HG02943 (cell line): ENCODE measurements at regions not wholly inside any gene's neighbourhood (a gene's known extent, or its start where the extent isn't known, plus 50 kb on each side); places are given as distances from the start of the nearest gene placed in this dataset.

Experiments
- ATAC-seq: cut with Tn5 transposase; IDR thresholded peaks from one replicate; pipeline ENCODE4 v1.9.1; 2021; ENCODE audit warnings: mild to moderate bottlenecking, low read depth, moderate library complexity; ENCODE audit not compliant: unreplicated experiment

DNA sequence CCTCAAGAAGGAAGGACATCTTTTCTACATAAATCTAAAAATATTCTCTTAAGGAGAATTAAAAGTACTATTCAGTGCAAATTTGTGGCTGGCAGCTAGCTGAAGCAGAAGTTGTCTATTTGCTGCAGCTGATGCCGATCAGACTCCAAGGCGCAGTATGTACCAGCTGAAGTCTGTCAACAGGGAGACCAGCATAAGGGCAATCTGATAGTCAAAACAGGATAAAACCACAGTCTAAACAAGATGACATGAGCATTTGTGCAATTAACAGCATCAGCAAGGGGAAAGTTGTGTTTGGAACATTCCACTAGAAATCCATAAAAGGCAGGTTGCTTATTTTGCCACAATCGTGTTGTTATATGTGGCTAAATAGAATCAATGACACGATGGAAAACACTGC lies 198.2 kb upstream of the ROBO2 start:
- ATAC-seq = no peak

DNA sequence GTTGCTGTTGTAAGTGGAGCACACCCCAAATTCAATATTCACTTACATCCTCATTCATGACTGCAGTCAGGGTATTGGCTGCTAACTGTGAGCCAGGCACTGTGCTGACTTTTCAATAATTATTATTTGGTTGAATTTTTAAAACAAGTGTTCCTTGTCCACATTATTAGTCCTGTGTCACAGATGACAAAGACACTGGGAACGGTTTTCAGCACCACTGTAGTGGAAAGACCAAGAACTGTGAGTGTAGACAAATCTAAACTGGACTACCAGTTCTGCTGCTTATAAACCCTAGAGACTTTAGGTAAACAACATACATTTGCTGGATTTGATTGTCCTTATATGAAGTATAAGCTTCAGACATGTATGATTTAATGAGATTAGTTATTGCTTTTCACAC lies 197.7 kb upstream of the ROBO2 start:
- no peak for ATAC-seq

- no peak for ATAC-seq
Measured at GRCh38 chr3:76855451-76855850, 184.4 kb upstream of the ROBO2 start.

GRCh38 chr3:76859596-76859995 lies 180.3 kb upstream of the ROBO2 start:
- ATAC-seq = no peak

GRCh38 chr3:76864355-76864754 lies 175.5 kb upstream of the ROBO2 start:
- ATAC-seq = no peak

DNA sequence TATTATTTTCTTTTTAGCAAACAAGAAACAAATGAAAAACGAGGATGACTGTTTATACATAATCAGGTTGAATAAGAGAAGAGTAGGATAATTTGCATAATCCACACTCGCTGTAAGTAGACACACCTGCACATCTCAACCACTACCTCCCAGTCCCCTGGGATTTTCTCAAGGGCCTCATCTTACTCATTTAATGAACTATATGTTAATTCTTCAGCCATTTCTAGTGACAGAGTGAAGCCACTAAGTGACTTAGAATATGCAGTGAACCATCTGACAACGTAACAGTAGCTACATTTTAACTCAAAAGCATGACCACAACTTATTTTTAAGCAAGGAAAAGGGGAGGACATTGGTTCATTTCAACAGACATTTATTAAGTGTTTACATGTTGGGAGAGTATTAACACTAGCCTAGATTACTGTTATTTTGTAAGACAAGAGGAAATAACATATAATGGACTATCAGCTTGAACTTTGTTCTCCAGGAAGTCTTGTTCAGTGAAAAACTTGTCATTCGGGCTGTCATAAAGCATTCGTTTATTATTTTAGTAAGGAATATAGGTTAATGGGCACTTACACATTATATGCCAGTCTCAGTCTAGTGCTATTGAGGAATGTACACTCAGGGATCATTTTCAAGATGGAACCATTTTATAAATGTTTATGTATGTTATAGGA lies 173.0 kb upstream of the ROBO2 start:
- ATAC-seq = peak; percentile 73

DNA sequence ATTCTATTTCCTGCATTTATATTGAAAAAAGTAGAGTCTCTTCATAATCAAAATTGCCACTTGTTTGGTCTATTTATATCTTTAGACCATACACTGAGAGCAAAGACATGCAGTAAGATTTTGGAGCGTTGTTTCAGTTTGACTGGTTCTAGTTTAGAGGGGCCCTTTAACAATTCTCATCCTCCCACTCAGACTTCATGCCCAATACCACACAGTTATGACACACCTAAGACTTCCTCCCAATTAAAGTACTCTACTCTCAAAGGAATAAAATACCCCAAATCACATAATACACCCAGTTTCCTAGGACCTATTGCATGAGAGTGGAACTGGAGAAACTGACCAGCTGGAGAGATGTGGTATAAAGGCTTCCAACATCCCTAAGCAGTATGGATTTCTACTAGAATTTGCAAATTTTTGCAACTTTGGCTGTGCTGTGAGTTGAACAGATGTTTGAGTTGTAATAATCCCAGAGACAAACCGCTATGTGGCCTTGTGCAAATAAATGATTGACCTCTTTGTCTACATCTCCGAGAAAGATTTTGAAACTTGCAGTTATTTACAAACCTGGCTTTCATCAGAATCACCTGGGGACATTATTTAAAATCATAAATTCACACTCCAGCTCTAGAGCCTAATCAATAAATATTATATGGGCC lies 170.0 kb upstream of the ROBO2 start:
- no peak for ATAC-seq

GRCh38 chr3:76871655-76872054 lies 168.2 kb upstream of the ROBO2 start:
- ATAC-seq = no peak

GRCh38 chr3:76872999-76873398 lies 166.9 kb upstream of the ROBO2 start:
- ATAC-seq = no peak

DNA sequence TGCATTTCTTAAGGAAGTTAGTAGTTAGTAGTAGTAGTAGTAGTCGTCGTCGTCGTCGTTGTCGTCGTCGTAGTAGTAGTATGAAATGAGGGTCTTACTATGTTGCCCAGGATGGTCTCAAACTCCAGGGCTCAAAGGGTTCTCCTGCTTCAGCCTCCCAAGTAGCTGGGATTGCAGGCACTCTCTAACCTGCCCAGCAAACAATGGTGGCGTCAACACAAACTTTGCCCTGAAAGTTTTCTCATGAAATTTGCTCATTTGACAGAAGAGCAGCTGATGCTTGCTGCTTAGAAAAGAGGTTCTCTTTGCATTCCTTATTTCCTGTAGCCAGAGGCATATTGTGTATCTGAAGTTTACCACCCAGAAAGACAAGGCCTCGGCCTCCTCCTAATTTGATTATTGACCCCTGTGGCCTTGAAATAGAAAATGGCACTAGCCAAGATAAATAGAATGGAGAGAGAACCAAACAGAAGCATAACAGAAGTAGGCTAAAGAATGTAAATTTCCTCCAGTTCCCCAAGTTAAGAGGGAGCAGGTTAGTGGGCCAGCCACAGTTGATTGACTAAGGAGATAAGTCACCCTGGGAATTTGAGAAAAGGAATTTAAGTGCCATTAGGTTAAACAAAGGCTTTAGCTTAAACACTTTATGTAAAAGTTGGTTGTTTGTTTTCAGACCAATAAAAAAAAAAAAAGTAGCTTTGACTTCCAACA lies 166.2 kb upstream of the ROBO2 start:
- no peak for ATAC-seq

GRCh38 chr3:76879959-76880358 lies 159.9 kb upstream of the ROBO2 start:
- ATAC-seq = no peak

DNA sequence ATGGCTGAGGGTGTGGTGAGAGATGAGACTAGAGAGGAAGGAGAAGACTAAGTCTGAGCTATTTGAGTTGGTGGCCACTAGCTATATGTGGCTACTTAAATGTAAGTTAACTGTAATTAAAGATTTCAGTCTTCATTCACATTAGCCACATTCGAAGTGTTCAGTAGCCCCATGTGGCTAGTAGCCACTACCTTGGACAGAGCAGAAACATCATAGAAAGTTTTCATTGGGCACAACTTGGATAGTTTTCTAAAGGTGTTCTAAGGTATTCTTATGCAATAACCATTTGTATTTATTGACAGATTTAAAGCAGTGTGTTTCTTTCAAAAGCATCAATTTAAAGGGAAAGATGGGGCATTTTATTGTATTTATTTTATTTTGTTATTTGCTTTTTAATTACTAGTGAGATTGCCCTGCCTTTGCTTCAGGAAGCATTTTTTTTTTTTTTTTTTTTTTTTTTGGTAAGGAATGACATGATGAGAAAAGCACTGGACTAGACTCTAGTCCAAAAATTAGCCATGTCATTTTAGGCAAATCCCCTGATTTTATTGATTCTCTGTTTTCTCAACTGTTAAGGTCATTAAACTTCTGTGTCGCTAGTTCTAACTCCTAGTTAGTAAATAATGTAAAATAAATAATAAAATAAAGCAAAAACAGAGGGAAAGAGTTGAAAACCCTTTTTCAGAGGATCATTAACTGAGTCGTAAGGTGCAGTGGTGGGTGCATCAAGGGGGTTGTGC lies 153.0 kb upstream of the ROBO2 start:
- no peak for ATAC-seq

DNA sequence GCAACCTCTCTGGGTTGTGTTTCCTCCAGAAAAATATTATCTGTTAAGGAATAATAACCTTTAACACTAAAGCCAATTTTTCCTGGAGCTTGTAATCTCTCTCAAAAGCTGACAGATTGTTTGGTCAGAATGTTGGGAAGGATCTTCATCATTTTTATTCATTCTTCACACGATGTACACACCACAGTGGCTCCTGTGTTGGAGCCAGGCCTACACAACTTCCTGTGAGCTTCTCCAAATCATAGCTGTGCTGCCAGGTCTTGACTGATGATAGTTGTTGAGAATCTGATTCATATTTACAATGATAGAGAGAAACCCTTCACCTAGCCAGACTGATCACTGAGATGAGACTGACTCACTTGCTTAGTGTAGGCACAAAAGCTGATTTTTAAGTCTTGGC lies 151.0 kb upstream of the ROBO2 start:
- ATAC-seq = no peak

DNA sequence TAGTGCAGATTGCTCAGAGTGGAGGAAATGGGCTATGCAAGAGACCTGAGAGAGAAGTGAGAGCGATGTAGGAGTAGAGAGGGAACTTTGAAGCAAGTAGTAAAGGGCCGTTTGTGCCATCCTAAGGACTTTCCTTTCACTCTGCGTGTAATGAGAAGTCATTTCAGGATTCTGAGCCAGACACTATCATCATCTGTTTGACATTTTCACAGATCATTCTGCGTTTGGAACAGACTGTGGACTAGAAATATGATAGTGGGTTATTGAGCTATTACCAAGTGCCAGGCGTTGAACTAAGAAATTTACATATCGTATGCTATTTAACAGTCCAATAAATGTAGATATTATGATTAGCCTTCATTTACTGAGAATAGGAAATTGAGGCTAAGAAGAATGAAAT lies 150.0 kb upstream of the ROBO2 start:
- ATAC-seq = no peak

DNA sequence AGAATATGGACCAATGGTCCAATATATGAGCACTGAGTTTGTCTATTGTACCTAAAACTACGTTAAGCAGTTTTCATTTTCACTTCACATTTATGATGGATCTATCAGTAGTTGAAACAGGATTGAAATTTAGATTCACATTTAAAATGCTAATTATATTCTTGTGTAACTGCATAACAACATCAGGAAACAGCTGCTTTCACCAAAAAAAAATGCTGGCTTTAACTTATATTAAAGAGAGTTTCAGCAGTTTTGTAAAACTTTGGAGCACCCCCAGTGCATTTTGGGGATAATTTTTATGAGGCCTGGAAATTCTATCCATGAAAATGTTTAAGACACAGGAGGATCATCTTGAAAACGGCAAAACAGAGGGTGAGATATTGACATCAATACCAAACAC lies 142.8 kb upstream of the ROBO2 start:
- no peak for ATAC-seq

GRCh38 chr3:76900596-76900995 lies 139.3 kb upstream of the ROBO2 start:
- ATAC-seq = no peak

DNA sequence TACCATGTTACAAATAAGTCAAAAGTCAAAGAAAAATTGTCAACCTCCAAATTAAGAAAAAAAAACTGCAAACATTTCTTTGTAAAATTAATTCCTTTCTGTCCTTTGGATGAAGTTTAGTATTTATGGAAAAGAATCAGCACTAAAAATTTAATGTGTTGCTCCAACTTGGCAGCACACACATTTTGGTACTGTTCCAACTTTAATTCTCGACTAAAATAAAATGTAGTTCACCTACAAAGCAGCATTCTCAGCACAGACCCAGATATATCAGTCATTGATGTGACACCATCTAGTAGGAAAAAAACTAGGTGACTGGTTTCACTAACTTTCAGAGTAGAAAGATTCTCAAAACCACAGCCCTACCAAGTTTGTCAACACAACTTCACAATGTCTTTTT lies 131.7 kb upstream of the ROBO2 start:
- ATAC-seq = no peak

DNA sequence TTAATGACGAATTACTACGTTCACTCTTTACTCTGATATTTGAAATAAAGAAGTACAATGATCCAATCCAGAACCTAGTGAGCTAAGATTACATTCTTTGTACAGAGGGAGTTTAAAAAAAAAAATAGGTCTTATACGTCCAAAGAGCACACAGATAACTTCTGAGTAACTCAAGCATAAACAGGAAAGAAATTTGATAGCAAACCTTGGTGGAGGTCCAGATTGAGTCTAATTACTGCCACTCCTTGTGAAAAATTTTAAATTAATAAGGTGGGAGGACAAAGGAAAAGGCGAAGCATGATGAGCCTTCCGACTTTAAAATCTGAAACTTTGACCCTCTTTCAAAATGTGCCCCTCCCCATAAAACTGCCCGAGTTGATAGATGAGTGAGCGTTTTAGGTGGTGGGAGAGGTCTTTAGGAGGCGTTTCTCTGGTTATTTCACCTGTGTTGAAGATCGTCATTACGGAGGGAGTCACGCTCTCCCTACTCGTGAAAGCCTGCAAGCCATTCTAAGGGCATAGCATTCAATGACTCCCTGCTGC lies 127.0 kb upstream of the ROBO2 start:
- ATAC-seq = no peak

DNA sequence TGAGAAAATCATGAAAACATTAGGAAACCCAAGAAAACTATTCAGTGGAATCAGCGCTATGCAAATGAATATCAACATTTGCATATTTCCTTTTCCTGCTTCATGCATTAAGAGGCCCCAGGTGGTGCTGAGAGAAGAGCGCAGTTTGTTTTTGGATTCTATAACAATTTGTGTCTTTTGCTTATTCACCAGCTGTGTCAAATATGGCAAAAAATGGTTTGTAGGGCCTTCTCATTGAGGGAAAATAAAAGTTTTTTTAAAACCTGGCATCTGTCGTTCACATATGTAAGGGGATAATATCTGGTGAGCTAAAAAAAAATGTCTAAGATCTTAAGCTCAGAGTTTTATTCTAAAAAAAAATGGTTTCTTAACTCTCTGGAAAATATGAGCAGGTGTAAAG lies 122.5 kb upstream of the ROBO2 start:
- ATAC-seq = no peak

- no peak for ATAC-seq
Measured at GRCh38 chr3:76920511-76920910, 119.4 kb upstream of the ROBO2 start.

DNA sequence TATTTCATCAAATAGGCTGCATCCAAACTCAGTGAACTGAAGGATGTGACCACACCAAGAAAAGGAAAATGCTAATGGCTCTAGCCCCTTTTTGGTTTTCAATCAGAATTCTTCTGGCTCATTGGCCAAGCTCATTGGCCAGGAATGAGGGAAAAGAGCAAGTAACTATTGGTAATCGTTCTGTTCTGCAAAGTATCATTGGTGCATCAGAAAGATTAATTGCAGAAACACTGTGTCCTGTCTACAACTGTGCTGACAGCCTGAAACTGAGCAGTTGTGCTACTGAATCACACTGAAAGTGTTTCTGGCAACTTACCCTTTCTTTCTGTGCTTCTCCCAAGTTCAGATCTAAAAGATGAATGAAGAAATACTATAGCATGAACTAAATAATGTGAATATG lies 116.4 kb upstream of the ROBO2 start:
- ATAC-seq = no peak
